Stomach (tissue), 8 donors: ENCODE measurements at regions not wholly inside any gene's neighbourhood (a gene's known extent, or its start where the extent isn't known, plus 50 kb on each side); places are given as distances from the start of the nearest gene placed in this dataset.

ENCODE experiments used
- DNase-seq, 2 donors: peaks; one replicate each; pipeline versions ENCODE4 v3.0.0 to v3.0.0-alpha.2; 2013 to 2019
- H3K27ac ChIP-seq, 5 donors: fragments of 200-600 bp in 4 of 5; sonication (generic) in 4 of 5; one replicate each; pipeline ENCODE4 v1.5.1; 2013 to 2019; ENCODE audit warnings: mild to moderate bottlenecking in 1 of 5, moderate library complexity in 1 of 5
- H3K27me3 ChIP-seq, 3 donors: fragments of 200-600 bp; sonication (generic); one replicate each; pipeline ENCODE4 v1.5.1; 2017 to 2019; ENCODE audit warnings: mixed run types in 1 of 3
- H3K36me3 ChIP-seq, 4 donors: fragments of 200-600 bp; sonication (generic); 1 replicate in 3 of 4; 2 replicates in 1 of 4; pipeline ENCODE4 v1.5.1; 2016 to 2019
- H3K4me1 ChIP-seq, 4 donors: fragments of 200-600 bp; sonication (generic); one replicate each; pipeline ENCODE4 v1.5.1; 2016 to 2019
- H3K4me3 ChIP-seq, 4 donors: fragments of 200-600 bp; sonication (generic) in 3 of 4; one replicate each; pipeline ENCODE4 v1.5.1; 2016 to 2019; ENCODE audit warnings: mild to moderate bottlenecking in 1 of 4
- H3K9me3 ChIP-seq, 4 donors: fragments of 200-600 bp; sonication (generic); one replicate each; pipeline ENCODE4 v1.5.1; 2016 to 2019
- EP300 ChIP-seq: sonication (generic); formaldehyde crosslinking; IDR thresholded peaks from one replicate; pipeline ENCODE4 v1.6.1; 2017; ENCODE audit warnings: antibody characterized with exemption
- POLR2A ChIP-seq, 4 donors: fragments of 450-650 bp; IDR thresholded peaks; one replicate each; pipeline ENCODE4 v1.6.1; 2016; ENCODE audit warnings: antibody characterized with exemption in 4 of 4, control low read depth in 2 of 4, mild to moderate bottlenecking in 1 of 4, moderate library complexity in 1 of 4
- POLR2AphosphoS5 ChIP-seq, 3 donors: sonication (generic); formaldehyde crosslinking; IDR thresholded peaks; one replicate each; pipeline ENCODE4 v1.6.1; 2016; ENCODE audit warnings: antibody characterized with exemption in 3 of 3
- WGBS, 5 donors: extraction: QIAGEN DNeasy Blood & Tissue Kit in 3 of 5; methylation state at CpG; one replicate each; pipeline versions ENCODE4 v1.1.5 to v1.1.7; 2013 to 2018; 5-methylcytosine and 5-hydroxymethylcytosine counted together
- intact Hi-C: fragments of 100-400 bp; cut with DNase I; formaldehyde crosslinking; loops from one replicate; pipeline ENCODE4 v1.15.1; 2023; ENCODE audit warnings: low total_unique reads
- TF ChIP-seq, protein P1 (sequence below), 7 experiments: fragments of 450-650 bp in 4 of 7; fragments of 200-600 bp in 3 of 7; sonication (generic) in 3 of 7; IDR thresholded peaks; one replicate each; pipeline ENCODE4 v1.5.1; 2016 to 2019; ENCODE audit warnings: antibody characterized with exemption in 7 of 7, control low read depth in 2 of 7, mild to moderate bottlenecking in 1 of 7
- donor health status: healthy with polysubstance abuse.
- donor health status: Bipolar disorder and iron deficiency.
- donor health status: healthy.

DNA sequence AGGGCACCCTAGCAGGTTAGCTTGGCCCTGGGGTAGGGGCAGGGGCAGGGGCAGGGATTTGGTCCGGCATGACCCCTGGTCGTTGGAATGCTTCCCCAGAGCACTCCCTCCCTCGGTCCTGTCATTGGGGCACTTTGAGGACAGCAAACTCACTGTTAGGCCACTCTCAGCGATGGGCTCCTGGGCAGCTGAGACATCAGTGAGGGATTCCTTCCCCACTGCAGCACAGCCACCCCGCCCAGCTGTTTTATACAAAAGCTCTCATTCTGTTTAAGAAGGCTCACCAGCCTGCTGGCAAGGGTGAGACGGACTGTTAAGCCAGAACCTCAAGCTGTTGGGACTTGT, 86.9 kb upstream of the F3 start:
- Histone ChIP-seq H3K9me3 (no peaks in the 10 kb centered on the region), H3K27me3 (no peaks in the 10 kb centered on the region), H3K4me1 (peaks cover 0 to 3% (median 0%) of the 10 kb centered on the region in 4 donors), H3K36me3 (no peaks in the 10 kb centered on the region), H3K27ac (no peak overlapping the region), H3K4me3 (no peak overlapping the region)
- no peak for DNase-seq
- WGBS, 5 donors: 86 to 91% (median 89%) methylated on average over 5 to 6 of the region's 6 CpGs
- intact Hi-C loops: no loop called here
- TF ChIP-seq POLR2AphosphoS5 (IDR thresholded peaks at IDR 0.05) (no peak), EP300 (no peak), POLR2A (IDR thresholded peaks at IDR 0.05) (no peak)
- TF ChIP-seq, protein P1, sequence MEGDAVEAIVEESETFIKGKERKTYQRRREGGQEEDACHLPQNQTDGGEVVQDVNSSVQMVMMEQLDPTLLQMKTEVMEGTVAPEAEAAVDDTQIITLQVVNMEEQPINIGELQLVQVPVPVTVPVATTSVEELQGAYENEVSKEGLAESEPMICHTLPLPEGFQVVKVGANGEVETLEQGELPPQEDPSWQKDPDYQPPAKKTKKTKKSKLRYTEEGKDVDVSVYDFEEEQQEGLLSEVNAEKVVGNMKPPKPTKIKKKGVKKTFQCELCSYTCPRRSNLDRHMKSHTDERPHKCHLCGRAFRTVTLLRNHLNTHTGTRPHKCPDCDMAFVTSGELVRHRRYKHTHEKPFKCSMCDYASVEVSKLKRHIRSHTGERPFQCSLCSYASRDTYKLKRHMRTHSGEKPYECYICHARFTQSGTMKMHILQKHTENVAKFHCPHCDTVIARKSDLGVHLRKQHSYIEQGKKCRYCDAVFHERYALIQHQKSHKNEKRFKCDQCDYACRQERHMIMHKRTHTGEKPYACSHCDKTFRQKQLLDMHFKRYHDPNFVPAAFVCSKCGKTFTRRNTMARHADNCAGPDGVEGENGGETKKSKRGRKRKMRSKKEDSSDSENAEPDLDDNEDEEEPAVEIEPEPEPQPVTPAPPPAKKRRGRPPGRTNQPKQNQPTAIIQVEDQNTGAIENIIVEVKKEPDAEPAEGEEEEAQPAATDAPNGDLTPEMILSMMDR (IDR thresholded peaks at IDR 0.05): no peak

DNA sequence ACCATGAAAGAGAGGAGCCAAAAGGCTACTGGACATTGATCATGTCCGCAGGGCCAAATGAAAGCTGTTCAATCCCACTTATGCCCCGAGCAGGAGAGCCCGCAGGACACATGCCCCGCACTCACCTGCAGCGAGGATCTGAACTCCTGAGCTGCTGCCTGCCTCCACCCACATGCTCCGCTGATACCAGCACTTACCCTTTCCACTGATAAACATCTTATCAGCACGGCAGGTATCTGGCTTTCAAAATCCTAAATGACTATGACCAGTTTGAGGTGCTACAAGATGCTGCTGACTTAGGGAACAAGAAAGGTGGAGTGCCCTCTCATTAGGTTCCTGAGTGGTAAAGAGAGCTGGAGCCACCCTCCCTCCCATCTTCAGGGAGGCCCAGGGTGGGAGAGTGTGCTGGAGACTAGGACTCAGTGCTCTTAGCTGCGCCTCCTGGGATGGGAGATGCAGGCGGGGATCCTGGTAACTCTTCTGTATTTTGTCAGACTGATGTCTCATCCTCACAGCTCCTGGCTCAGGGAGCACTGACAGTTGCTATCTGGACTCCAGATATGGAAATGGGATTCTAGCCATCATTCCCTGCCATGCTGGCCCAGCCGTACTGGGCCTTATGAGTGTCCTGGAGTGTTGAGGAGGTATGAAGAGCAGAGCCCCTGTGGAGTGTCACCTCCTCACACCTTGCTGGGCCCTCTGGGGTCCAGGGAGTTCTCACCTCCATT, 86.4 kb upstream of the F3 start:
- WGBS, 5 donors: 69 to 92% (median 79%) methylated on average over 9 to 10 of the region's 10 CpGs
- H3K4me3 ChIP-seq: no peak overlapping the region
- no peaks in the 10 kb centered on the region for H3K9me3 ChIP-seq
- TF ChIP-seq EP300: no peak
- TF ChIP-seq, protein P1 (IDR thresholded peaks at IDR 0.05): no peak
- TF ChIP-seq POLR2AphosphoS5 (IDR thresholded peaks at IDR 0.05): no peak
- TF ChIP-seq POLR2A (IDR thresholded peaks at IDR 0.05): no peak
- no peak overlapping the region for H3K27ac ChIP-seq
- peaks cover 0 to 9% (median 1%) of the 10 kb centered on the region in 4 donors for H3K4me1 ChIP-seq
- intact Hi-C loops: no loop called here
- no peaks in the 10 kb centered on the region for H3K36me3 ChIP-seq
- no peak for DNase-seq
- H3K27me3 ChIP-seq: no peaks in the 10 kb centered on the region

DNA sequence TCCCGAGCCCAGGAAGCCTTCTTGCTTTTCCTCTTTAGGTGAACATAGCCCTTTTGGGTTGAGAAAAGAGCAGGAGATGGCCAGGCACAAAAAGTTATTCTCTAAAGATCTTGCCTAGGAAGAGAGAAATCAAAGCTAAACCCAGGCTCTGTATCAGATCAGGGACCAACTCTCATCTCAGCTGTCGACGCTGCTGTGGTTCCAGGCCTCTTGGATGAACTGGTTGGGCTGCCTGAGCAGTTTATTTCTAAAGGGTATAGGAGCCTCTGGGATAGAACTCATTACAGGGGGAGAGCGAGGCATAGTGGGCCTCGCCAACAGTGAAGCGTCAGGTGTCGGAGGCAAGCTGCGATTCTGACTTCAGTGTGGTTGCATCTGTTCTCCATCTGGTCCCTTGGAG, 82.6 kb upstream of the F3 start:
- DNase-seq: no peak
- intact Hi-C loops: no loop called here
- Histone ChIP-seq H3K9me3 (no peaks in the 10 kb centered on the region), H3K36me3 (no peaks in the 10 kb centered on the region), H3K4me1 (peaks cover 16 to 43% (median 24%) of the 10 kb centered on the region in 4 donors), H3K4me3 (no peak overlapping the region), H3K27ac (peak overlapping the region in 4 of 5 donors; percentile 44 to 64 (median 56)), H3K27me3 (no peaks in the 10 kb centered on the region)
- TF ChIP-seq, protein P1 (IDR thresholded peaks at IDR 0.05): no peak
- TF ChIP-seq POLR2A (IDR thresholded peaks at IDR 0.05) (no peak), EP300 (no peak), POLR2AphosphoS5 (IDR thresholded peaks at IDR 0.05) (no peak)
- 72 to 88% (median 79%) methylated on average over 8 of the region's 8 CpGs for WGBS, 5 donors

GRCh38 chr1:94623560-94624148, 82.1 kb upstream of the F3 start:
- WGBS, 5 donors: 39 to 74% (median 53%) methylated on average over 7 to 8 of the region's 8 CpGs
- Histone ChIP-seq H3K4me1 (peaks cover 16 to 43% (median 24%) of the 10 kb centered on the region in 4 donors), H3K9me3 (peaks cover 0 to 2% (median 0%) of the 10 kb centered on the region in 4 donors), H3K36me3 (no peaks in the 10 kb centered on the region), H3K4me3 (no peak overlapping the region), H3K27me3 (no peaks in the 10 kb centered on the region), H3K27ac (peak overlapping the region in 4 of 5 donors; percentile 44 to 64 (median 56))
- TF ChIP-seq, protein P1 (IDR thresholded peaks at IDR 0.05): no peak
- no peak for TF ChIP-seq POLR2A (IDR thresholded peaks at IDR 0.05)
- TF ChIP-seq EP300: no peak
- TF ChIP-seq POLR2AphosphoS5 (IDR thresholded peaks at IDR 0.05): no peak
- DNase-seq: peak in 1 of 2 donors; percentile 60
- intact Hi-C loops: no loop called here
